ENCODE measurements at regions not wholly inside any gene's neighbourhood (a gene's known extent, or its start where the extent isn't known, plus 50 kb on each side); places are given as distances from the start of the nearest gene placed in this dataset.
A peak's percentile ranks its signal among the peaks of the same experiment; 100 is the strongest.

GRCh38 chr10:3475367-3475766, 302.8 kb upstream of the PITRM1 start:
- no peak overlapping the region for H3K4me3 Mint-ChIP-seq (ENCODE audit: low read depth)
- TF ChIP-seq CTCF (IDR thresholded peaks at IDR 0.05; ENCODE audit: unreplicated experiment), result no peak
- H3K27ac Mint-ChIP-seq, result no peak overlapping the region
- no peaks in the 10 kb centered on the region for H3K4me1 Mint-ChIP-seq (ENCODE audit: low read depth)
- no peaks in the 10 kb centered on the region for H3K9me3 Mint-ChIP-seq (ENCODE audit: low read depth)
- H3K27me3 Mint-ChIP-seq, result peaks cover 15% of the 10 kb centered on the region
- DNase-seq (ENCODE audit: low spot score, unreplicated experiment), result no peak
- H3K36me3 Mint-ChIP-seq (ENCODE audit: insufficient read depth), result no peaks in the 10 kb centered on the region

- Mint-ChIP-seq H3K27me3 (peaks cover 15% of the 10 kb centered on the region), H3K36me3 (ENCODE audit: insufficient read depth) (no peaks in the 10 kb centered on the region), H3K27ac (no peak overlapping the region), H3K9me3 (ENCODE audit: low read depth) (no peaks in the 10 kb centered on the region), H3K4me3 (ENCODE audit: low read depth) (no peak overlapping the region), H3K4me1 (ENCODE audit: low read depth) (no peaks in the 10 kb centered on the region)
- TF ChIP-seq CTCF (IDR thresholded peaks at IDR 0.05; ENCODE audit: unreplicated experiment), result no peak
- no peak for DNase-seq (ENCODE audit: low spot score, unreplicated experiment)
These were observed 301.7 kb upstream of the PITRM1 start for GRCh38 chr10:3474266-3474665.

GRCh38 chr10:3473271-3473670, 300.7 kb upstream of the PITRM1 start:
- no peak for TF ChIP-seq CTCF (IDR thresholded peaks at IDR 0.05; ENCODE audit: unreplicated experiment)
- peaks cover 11% of the 10 kb centered on the region for H3K27me3 Mint-ChIP-seq
- H3K4me1 Mint-ChIP-seq (ENCODE audit: low read depth), result peaks cover 8% of the 10 kb centered on the region
- no peak for DNase-seq (ENCODE audit: low spot score, unreplicated experiment)
- no peak overlapping the region for H3K4me3 Mint-ChIP-seq (ENCODE audit: low read depth)
- no peaks in the 10 kb centered on the region for H3K9me3 Mint-ChIP-seq (ENCODE audit: low read depth)
- H3K36me3 Mint-ChIP-seq (ENCODE audit: insufficient read depth), result no peaks in the 10 kb centered on the region
- H3K27ac Mint-ChIP-seq, result no peak overlapping the region

GRCh38 chr10:3472287-3473051, 299.9 kb upstream of the PITRM1 start:
- Mint-ChIP-seq H3K27me3 (peaks cover 8% of the 10 kb centered on the region), H3K9me3 (ENCODE audit: low read depth) (no peaks in the 10 kb centered on the region), H3K4me1 (ENCODE audit: low read depth) (peaks cover 12% of the 10 kb centered on the region), H3K36me3 (ENCODE audit: insufficient read depth) (no peaks in the 10 kb centered on the region), H3K27ac (peak overlapping the region; percentile 7), H3K4me3 (ENCODE audit: low read depth) (no peak overlapping the region)
- no peak for DNase-seq (ENCODE audit: low spot score, unreplicated experiment)
- TF ChIP-seq CTCF (IDR thresholded peaks at IDR 0.05; ENCODE audit: unreplicated experiment), result no peak

- Mint-ChIP-seq H3K4me3 (ENCODE audit: low read depth) (no peak overlapping the region), H3K4me1 (ENCODE audit: low read depth) (peaks cover 13% of the 10 kb centered on the region), H3K27me3 (peaks cover 7% of the 10 kb centered on the region), H3K27ac (no peak overlapping the region), H3K9me3 (ENCODE audit: low read depth) (no peaks in the 10 kb centered on the region), H3K36me3 (ENCODE audit: insufficient read depth) (no peaks in the 10 kb centered on the region)
- no peak for DNase-seq (ENCODE audit: low spot score, unreplicated experiment)
- TF ChIP-seq CTCF (IDR thresholded peaks at IDR 0.05; ENCODE audit: unreplicated experiment), result no peak
These were observed 299.3 kb upstream of the PITRM1 start for GRCh38 chr10:3471927-3472286.
